GM23338 (cell line): ENCODE measurements at regions not wholly inside any gene's neighbourhood (a gene's known extent, or its start where the extent isn't known, plus 50 kb on each side); places are given as distances from the start of the nearest gene placed in this dataset.

Experiments
- ATAC-seq: fragments of 200-7000 bp; cut with Tn5 transposase; 3 replicates; pipeline ENCODE4 v1.9.1; 2020
- DNase-seq: peaks from one replicate; pipeline ENCODE4 v3.0.0-alpha.2; 2015; ENCODE audit warnings: low spot score
- H2AFZ ChIP-seq: fragments of 200-600 bp; sonication (generic); 2 replicates; pipeline ENCODE4 v1.8.0; 2016; ENCODE audit warnings: antibody characterized with exemption, mild to moderate bottlenecking, moderate library complexity
- H3F3A ChIP-seq: fragments of 200-600 bp; sonication (generic); replicated peaks from 2 replicates; pipeline ENCODE4 v1.8.0; 2017; ENCODE audit warnings: antibody characterized with exemption, mixed run types, low read depth
- H3K27ac ChIP-seq: fragments of 200-600 bp; sonication (generic); 2 replicates; pipeline ENCODE4 v1.6.1; 2016; ENCODE audit warnings: low read depth
- H3K27me3 ChIP-seq: fragments of 200-600 bp; sonication (generic); 2 replicates; pipeline ENCODE4 v1.8.0; 2016; ENCODE audit warnings: mild to moderate bottlenecking, mixed run types, moderate library complexity; ENCODE audit not compliant: insufficient read depth
- H3K36me3 ChIP-seq: fragments of 200-600 bp; sonication (generic); 2 replicates; pipeline ENCODE4 v1.8.0; 2016; ENCODE audit warnings: mild to moderate bottlenecking; ENCODE audit not compliant: insufficient read depth
- H3K4me1 ChIP-seq: fragments of 200-600 bp; sonication (generic); 2 replicates; pipeline ENCODE4 v1.8.0; 2016; ENCODE audit warnings: mild to moderate bottlenecking, moderate library complexity; ENCODE audit not compliant: insufficient read depth
- H3K4me2 ChIP-seq: fragments of 200-600 bp; sonication (generic); 2 replicates; pipeline ENCODE4 v1.7.1; 2017; ENCODE audit warnings: mixed run types
- H3K4me3 ChIP-seq: fragments of 200-600 bp; sonication (generic); 2 replicates; pipeline ENCODE4 v1.6.1; 2016; ENCODE audit warnings: mixed run types
- H3K79me2 ChIP-seq: fragments of 200-600 bp; sonication (generic); replicated peaks from 2 replicates; pipeline ENCODE4 v1.8.0; 2017; ENCODE audit warnings: mild to moderate bottlenecking; ENCODE audit not compliant: insufficient read depth
- H3K9me2 ChIP-seq: fragments of 200-600 bp; sonication (generic); 2 replicates; pipeline ENCODE4 v1.8.0; 2017; ENCODE audit not compliant: insufficient read depth
- H4K20me1 ChIP-seq: fragments of 200-600 bp; sonication (generic); replicated peaks from 2 replicates; pipeline ENCODE4 v1.8.0; 2017; ENCODE audit warnings: mild to moderate bottlenecking; ENCODE audit not compliant: insufficient read depth
- H3K27ac Mint-ChIP-seq: 2 replicates; pipeline ENCODE4 v1.8.0; 2020; ENCODE audit warnings: inconsistent platforms, mild to moderate bottlenecking, moderate library complexity, mixed read lengths
- H3K27me3 Mint-ChIP-seq: 3 replicates; pipeline ENCODE4 v1.8.0; 2022; ENCODE audit warnings: low read depth, mild to moderate bottlenecking, moderate library complexity, mixed read lengths, inconsistent platforms; ENCODE audit not compliant: insufficient read depth, poor library complexity
- H3K36me3 Mint-ChIP-seq: 3 replicates; pipeline ENCODE4 v1.8.0; 2021; ENCODE audit warnings: low read depth, mild to moderate bottlenecking, inconsistent platforms, moderate library complexity, mixed read lengths
- H3K4me1 Mint-ChIP-seq: 3 replicates; pipeline ENCODE4 v1.8.0; 2020; ENCODE audit warnings: mild to moderate bottlenecking, inconsistent platforms, mixed read lengths
- H3K4me3 Mint-ChIP-seq: 3 replicates; pipeline ENCODE4 v1.8.0; 2021; ENCODE audit warnings: moderate library complexity, mild to moderate bottlenecking, inconsistent platforms, mixed read lengths
- H3K9me3 Mint-ChIP-seq: 3 replicates; pipeline ENCODE4 v1.8.0; 2020; ENCODE audit warnings: moderate library complexity, mild to moderate bottlenecking, inconsistent platforms, mixed read lengths
- CREB1 ChIP-seq: fragments of 250-450 bp; sonication (Bioruptor Pico); IDR thresholded peaks from 2 replicates; pipeline ENCODE4 v1.5.0; 2020; ENCODE audit warnings: low read depth, mild to moderate bottlenecking, moderate library complexity
- EZH2 ChIP-seq: fragments of 200-600 bp; sonication (generic); IDR thresholded peaks from one replicate; pipeline ENCODE4 v1.8.0; 2017; ENCODE audit warnings: antibody characterized with exemption, mild to moderate bottlenecking, low read depth; ENCODE audit not compliant: unreplicated experiment
- EZH2phosphoT487 ChIP-seq: fragments of 200-600 bp; sonication (generic); IDR thresholded peaks from one replicate; pipeline ENCODE4 v1.8.1; 2018; ENCODE audit warnings: antibody characterized with exemption; ENCODE audit not compliant: unreplicated experiment
- JUNB ChIP-seq: IDR thresholded peaks from one replicate; pipeline ENCODE4 v1.6.1; 2016; ENCODE audit warnings: antibody characterized with exemption; ENCODE audit not compliant: unreplicated experiment
- POLR2AphosphoS5 ChIP-seq: IDR thresholded peaks from 2 replicates; pipeline ENCODE4 v1.6.1; 2016; ENCODE audit warnings: antibody characterized with exemption, low read depth
- STAT1 ChIP-seq: IDR thresholded peaks from one replicate; pipeline ENCODE4 v1.6.1; 2016; ENCODE audit warnings: antibody characterized with exemption; ENCODE audit not compliant: unreplicated experiment
- ZNF331 ChIP-seq: fragments of 250-450 bp; sonication (Bioruptor Pico); IDR thresholded peaks from 2 replicates; pipeline ENCODE4 v1.5.0; 2020; ENCODE audit warnings: low read depth, mild to moderate bottlenecking, moderate library complexity
- TF ChIP-seq, protein P1 (sequence below): IDR thresholded peaks from 2 replicates; pipeline ENCODE4 v1.6.1; 2016; ENCODE audit warnings: antibody characterized with exemption
- TF ChIP-seq, protein P2 (sequence below): fragments of 250-450 bp; sonication (Bioruptor Pico); IDR thresholded peaks from 2 replicates; pipeline ENCODE4 v1.5.0; 2020; ENCODE audit warnings: mild to moderate bottlenecking, moderate library complexity
- TF ChIP-seq, protein P3 (sequence below): IDR thresholded peaks from one replicate; pipeline ENCODE4 v1.6.1; 2018; ENCODE audit warnings: antibody characterized with exemption; ENCODE audit not compliant: unreplicated experiment
- TF ChIP-seq, protein P4 (sequence below), 2 experiments: fragments of 200-600 bp in 1 of 2; sonication (generic) in 1 of 2; conservative IDR thresholded peaks; 2 replicates each; pipeline versions ENCODE4 v1.5.1 to v1.6.1; 2016 to 2017; ENCODE audit warnings: antibody characterized with exemption in 2 of 2, low read depth in 2 of 2, mild to moderate bottlenecking in 2 of 2, moderate library complexity in 1 of 2

DNA sequence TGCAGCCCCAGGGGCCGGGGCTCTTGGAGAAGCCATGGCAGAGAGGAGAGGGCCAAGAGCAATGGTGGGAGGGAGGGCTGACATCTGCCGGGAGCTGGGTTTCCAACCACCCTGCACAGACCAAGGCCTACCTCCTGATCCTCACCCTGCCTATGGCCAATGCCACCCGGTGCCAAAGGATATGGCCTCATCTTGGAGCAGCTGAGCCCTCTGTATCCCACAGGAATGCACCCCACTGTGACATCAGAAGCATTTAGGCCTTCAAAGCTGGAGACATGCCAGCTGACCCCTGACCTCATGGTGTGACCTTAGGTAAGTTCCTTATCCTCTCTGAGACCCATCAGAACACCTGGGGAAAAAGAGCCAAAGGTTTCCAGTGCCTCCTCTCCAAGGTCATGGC, 113.6 kb upstream of the ZMIZ1 start:
- no peak overlapping the region for H3K27ac ChIP-seq
- no peak for DNase-seq
- no peaks in the 10 kb centered on the region for H3K27me3 ChIP-seq
- H3K4me3 ChIP-seq, result no peak overlapping the region
- H3K27me3 Mint-ChIP-seq, result peaks cover 28% of the 10 kb centered on the region
- no peaks in the 10 kb centered on the region for H4K20me1 ChIP-seq
- H3K9me3 Mint-ChIP-seq, result no peaks in the 10 kb centered on the region
- H3K9me2 ChIP-seq, result no peaks in the 10 kb centered on the region
- H3K36me3 Mint-ChIP-seq, result no peaks in the 10 kb centered on the region
- H3K27ac Mint-ChIP-seq, result no peak overlapping the region
- no peak for ATAC-seq
- no peaks in the 10 kb centered on the region for H3K36me3 ChIP-seq
- no peak overlapping the region for H2AFZ ChIP-seq
- no peak overlapping the region for H3K4me2 ChIP-seq
- TF ChIP-seq EZH2phosphoT487, result no peak
- TF ChIP-seq CREB1, result no peak
- TF ChIP-seq, protein P1, sequence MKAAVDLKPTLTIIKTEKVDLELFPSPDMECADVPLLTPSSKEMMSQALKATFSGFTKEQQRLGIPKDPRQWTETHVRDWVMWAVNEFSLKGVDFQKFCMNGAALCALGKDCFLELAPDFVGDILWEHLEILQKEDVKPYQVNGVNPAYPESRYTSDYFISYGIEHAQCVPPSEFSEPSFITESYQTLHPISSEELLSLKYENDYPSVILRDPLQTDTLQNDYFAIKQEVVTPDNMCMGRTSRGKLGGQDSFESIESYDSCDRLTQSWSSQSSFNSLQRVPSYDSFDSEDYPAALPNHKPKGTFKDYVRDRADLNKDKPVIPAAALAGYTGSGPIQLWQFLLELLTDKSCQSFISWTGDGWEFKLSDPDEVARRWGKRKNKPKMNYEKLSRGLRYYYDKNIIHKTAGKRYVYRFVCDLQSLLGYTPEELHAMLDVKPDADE, result no peak
- no peak for TF ChIP-seq POLR2AphosphoS5
- TF ChIP-seq, protein P2, sequence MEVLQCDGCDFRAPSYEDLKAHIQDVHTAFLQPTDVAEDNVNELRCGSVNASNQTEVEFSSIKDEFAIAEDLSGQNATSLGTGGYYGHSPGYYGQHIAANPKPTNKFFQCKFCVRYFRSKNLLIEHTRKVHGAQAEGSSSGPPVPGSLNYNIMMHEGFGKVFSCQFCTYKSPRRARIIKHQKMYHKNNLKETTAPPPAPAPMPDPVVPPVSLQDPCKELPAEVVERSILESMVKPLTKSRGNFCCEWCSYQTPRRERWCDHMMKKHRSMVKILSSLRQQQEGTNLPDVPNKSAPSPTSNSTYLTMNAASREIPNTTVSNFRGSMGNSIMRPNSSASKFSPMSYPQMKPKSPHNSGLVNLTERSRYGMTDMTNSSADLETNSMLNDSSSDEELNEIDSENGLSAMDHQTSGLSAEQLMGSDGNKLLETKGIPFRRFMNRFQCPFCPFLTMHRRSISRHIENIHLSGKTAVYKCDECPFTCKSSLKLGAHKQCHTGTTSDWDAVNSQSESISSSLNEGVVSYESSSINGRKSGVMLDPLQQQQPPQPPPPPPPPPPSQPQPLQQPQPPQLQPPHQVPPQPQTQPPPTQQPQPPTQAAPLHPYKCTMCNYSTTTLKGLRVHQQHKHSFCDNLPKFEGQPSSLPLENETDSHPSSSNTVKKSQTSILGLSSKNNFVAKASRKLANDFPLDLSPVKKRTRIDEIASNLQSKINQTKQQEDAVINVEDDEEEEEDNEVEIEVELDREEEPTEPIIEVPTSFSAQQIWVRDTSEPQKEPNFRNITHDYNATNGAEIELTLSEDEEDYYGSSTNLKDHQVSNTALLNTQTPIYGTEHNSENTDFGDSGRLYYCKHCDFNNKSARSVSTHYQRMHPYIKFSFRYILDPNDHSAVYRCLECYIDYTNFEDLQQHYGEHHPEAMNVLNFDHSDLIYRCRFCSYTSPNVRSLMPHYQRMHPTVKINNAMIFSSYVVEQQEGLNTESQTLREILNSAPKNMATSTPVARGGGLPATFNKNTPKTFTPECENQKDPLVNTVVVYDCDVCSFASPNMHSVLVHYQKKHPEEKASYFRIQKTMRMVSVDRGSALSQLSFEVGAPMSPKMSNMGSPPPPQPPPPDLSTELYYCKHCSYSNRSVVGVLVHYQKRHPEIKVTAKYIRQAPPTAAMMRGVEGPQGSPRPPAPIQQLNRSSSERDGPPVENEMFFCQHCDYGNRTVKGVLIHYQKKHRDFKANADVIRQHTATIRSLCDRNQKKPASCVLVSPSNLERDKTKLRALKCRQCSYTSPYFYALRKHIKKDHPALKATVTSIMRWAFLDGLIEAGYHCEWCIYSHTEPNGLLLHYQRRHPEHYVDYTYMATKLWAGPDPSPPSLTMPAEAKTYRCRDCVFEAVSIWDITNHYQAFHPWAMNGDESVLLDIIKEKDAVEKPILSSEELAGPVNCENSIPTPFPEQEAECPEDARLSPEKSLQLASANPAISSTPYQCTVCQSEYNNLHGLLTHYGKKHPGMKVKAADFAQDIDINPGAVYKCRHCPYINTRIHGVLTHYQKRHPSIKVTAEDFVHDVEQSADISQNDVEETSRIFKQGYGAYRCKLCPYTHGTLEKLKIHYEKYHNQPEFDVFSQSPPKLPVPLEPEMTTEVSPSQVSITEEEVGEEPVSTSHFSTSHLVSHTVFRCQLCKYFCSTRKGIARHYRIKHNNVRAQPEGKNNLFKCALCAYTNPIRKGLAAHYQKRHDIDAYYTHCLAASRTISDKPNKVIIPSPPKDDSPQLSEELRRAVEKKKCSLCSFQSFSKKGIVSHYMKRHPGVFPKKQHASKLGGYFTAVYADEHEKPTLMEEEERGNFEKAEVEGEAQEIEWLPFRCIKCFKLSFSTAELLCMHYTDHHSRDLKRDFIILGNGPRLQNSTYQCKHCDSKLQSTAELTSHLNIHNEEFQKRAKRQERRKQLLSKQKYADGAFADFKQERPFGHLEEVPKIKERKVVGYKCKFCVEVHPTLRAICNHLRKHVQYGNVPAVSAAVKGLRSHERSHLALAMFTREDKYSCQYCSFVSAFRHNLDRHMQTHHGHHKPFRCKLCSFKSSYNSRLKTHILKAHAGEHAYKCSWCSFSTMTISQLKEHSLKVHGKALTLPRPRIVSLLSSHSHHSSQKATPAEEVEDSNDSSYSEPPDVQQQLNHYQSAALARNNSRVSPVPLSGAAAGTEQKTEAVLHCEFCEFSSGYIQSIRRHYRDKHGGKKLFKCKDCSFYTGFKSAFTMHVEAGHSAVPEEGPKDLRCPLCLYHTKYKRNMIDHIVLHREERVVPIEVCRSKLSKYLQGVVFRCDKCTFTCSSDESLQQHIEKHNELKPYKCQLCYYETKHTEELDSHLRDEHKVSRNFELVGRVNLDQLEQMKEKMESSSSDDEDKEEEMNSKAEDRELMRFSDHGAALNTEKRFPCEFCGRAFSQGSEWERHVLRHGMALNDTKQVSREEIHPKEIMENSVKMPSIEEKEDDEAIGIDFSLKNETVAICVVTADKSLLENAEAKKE (CRISPR knock-in tag), result no peak
- TF ChIP-seq ZNF331, result no peak
- TF ChIP-seq, protein P3, sequence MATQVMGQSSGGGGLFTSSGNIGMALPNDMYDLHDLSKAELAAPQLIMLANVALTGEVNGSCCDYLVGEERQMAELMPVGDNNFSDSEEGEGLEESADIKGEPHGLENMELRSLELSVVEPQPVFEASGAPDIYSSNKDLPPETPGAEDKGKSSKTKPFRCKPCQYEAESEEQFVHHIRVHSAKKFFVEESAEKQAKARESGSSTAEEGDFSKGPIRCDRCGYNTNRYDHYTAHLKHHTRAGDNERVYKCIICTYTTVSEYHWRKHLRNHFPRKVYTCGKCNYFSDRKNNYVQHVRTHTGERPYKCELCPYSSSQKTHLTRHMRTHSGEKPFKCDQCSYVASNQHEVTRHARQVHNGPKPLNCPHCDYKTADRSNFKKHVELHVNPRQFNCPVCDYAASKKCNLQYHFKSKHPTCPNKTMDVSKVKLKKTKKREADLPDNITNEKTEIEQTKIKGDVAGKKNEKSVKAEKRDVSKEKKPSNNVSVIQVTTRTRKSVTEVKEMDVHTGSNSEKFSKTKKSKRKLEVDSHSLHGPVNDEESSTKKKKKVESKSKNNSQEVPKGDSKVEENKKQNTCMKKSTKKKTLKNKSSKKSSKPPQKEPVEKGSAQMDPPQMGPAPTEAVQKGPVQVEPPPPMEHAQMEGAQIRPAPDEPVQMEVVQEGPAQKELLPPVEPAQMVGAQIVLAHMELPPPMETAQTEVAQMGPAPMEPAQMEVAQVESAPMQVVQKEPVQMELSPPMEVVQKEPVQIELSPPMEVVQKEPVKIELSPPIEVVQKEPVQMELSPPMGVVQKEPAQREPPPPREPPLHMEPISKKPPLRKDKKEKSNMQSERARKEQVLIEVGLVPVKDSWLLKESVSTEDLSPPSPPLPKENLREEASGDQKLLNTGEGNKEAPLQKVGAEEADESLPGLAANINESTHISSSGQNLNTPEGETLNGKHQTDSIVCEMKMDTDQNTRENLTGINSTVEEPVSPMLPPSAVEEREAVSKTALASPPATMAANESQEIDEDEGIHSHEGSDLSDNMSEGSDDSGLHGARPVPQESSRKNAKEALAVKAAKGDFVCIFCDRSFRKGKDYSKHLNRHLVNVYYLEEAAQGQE, result no peak
- TF ChIP-seq, protein P4, sequence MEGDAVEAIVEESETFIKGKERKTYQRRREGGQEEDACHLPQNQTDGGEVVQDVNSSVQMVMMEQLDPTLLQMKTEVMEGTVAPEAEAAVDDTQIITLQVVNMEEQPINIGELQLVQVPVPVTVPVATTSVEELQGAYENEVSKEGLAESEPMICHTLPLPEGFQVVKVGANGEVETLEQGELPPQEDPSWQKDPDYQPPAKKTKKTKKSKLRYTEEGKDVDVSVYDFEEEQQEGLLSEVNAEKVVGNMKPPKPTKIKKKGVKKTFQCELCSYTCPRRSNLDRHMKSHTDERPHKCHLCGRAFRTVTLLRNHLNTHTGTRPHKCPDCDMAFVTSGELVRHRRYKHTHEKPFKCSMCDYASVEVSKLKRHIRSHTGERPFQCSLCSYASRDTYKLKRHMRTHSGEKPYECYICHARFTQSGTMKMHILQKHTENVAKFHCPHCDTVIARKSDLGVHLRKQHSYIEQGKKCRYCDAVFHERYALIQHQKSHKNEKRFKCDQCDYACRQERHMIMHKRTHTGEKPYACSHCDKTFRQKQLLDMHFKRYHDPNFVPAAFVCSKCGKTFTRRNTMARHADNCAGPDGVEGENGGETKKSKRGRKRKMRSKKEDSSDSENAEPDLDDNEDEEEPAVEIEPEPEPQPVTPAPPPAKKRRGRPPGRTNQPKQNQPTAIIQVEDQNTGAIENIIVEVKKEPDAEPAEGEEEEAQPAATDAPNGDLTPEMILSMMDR (conservative IDR thresholded peaks at IDR 0.05; ENCODE audit: low read depth in 2 of 2), result no peak
- no peak for TF ChIP-seq STAT1
- no peak for TF ChIP-seq JUNB
- TF ChIP-seq EZH2, result no peak
- H3K4me1 Mint-ChIP-seq, result peaks cover 7% of the 10 kb centered on the region; the same call in 2 of the 3 replicates
- no peaks in the 10 kb centered on the region for H3K4me1 ChIP-seq
- H3K79me2 ChIP-seq, result no peaks in the 10 kb centered on the region
- no peak overlapping the region for H3K4me3 Mint-ChIP-seq
- no peaks in the 10 kb centered on the region for H3F3A ChIP-seq
